GM21786 (cell line): ENCODE measurements at regions not wholly inside any gene's neighbourhood (a gene's known extent, or its start where the extent isn't known, plus 50 kb on each side); places are given as distances from the start of the nearest gene placed in this dataset.
"Not testable (repeated sequence)": the region's sequence is repeated elsewhere in the genome, so short reads cannot be mapped to it uniquely, and the experiment has no call there.

Experiments used
- ATAC-seq: cut with Tn5 transposase; IDR thresholded peaks from one replicate; pipeline ENCODE4 v1.9.1; 2021; ENCODE audit not compliant: unreplicated experiment

DNA sequence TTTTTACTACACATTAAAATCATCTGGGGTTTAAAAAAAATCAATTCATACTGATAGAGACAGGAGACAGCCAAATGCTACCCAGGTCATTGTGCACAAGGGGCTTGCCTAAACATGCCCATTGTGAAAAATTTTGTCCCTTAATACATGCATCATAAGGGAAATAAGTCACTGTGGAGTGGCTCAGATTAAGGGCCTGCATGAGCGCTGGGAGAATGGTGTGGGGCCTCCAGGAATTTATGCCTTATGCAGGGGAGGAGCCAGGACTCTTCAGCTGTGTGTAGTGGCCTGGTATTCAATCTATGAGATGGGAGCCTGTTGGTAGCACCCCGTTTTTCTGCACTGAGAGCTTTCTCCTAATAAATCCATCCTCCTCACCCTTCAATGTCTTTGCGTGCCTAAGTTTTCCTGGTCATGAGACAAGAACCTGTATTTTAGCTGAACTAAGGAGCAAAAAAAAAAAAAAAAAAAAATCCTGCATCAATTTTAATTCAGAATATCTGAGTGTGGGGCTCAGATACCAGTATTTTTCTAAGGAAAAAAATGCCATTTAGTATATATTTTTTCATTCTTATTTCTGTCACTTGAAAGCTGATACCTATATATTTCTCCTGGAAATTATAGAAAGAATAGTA is 997.6 kb upstream of the ATXN8OS start:
- ATAC-seq = no peak

- no peak for ATAC-seq
Observed at GRCh38 chr13:69108486-69108885, 999.1 kb upstream of the ATXN8OS start.

- no peak for ATAC-seq
Observed at GRCh38 chr13:69107436-69107835, 1000.2 kb upstream of the ATXN8OS start.

DNA sequence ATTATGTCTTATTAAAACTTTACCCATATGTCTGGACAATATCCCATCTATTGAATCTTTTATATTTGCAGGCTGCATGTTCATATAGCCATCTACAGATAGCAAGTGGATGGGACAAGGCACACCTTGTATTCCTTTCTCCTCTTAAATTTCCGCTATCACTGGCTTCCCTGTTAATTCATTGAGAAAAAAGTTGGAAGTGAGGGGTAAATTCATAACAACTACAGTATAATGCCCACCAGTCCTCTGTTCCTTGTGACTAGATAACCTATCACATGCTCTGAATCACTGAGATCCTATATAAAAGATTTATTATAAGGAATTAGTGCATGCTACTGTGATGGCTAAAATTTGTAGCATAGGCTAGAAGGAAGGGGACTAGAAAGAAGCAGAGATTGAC is 1005.8 kb upstream of the ATXN8OS start:
- no peak for ATAC-seq

DNA sequence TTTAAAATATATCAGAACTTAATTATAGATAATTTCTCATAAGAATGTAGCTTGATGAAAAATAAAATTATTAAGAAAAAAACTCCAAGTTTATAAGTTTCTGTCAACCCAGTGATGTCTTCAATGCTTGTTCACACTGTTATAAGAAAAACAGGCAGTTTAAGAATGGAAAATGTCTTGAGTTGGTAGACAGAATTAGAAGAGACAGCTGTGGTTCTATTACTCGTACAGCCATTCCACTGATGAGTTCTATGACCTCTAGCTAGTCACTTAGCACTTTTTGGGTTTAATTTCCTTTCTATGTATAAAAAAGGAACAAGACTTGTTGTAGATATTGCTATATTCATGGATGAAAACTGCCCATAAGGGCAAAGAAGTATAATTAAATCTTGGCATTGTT is 1013.1 kb upstream of the ATXN8OS start:
- no peak for ATAC-seq

DNA sequence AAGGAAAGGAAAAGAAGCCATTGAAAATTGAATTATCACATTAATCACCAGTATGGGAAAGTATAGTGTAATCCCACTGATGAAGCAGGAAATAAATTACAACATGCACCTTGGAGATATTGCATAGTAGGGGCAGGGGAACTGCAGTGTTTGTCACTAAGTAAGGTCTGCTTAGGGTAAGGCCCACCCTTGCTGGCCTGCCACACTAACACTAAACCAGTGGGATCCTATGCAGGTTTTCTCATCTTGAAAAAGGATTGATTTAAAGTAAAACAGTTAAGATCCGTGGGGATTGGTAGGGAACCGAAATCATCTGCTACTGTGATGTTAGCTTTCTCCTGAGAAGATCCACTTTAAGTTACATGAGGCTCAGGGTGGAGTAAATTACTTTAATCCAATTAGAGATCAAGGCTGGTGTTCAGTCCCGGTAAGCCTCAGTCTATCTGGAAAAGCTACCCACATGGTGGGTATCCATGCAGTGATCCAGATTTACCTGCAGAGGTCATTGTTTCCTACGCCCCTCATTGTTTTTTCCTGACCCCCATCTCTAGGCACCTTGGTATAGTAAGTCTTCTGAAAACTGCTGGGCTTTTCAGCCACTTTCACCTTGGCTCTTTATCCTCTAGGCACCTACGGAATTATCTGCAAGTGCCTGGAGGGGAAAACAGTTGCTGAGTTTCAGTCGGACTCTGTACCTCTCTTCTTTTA is 1014.9 kb upstream of the ATXN8OS start:
- ATAC-seq = no peak

DNA sequence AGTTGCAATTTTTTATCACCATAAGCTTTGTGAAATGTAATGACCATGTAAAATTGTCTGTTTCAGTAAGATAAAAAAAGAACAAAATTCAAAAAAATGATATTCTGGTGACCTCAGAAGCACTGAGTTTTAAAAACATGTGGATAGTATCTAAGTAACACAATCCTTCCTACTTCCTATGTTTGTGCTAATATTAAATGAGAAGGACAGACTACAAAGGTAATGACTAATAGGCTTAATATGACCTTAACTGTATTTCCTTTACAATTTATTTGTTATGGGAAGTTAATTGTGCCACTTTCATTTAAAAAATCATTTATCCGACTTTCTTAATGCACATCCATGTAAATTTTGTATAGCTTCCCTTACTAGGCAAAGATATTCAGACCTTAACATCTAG is 1030.4 kb upstream of the ATXN8OS start:
- no peak for ATAC-seq

DNA sequence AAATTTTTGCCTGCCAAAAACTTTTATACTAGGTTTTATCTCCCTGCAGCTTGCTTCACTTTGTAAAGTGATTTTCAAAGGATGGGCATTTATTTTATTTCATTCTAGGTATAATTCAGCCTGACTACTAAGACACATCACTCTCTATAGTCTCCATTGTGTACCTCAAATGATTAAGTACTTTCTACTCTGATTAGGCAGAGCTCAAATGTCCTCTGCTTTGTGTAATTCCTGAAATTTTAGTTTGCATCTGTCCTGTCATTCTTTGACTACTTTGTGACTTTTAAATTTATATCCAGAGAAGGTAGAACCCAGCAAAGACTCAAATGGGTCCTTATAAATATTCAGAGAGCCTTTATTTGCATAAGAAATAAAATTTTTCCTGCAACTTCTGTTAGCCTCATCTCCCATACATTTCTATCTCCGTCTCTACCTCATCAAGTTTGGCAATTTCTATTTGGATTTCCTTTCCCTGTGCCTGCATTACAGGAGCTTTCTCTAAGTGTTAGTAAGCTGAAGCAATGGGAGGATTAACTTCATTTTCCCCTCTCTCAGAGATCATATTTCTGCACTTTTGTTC is 1038.0 kb upstream of the ATXN8OS start:
- ATAC-seq = no peak

GRCh38 chr13:69050696-69051095 is 1056.9 kb upstream of the ATXN8OS start:
- ATAC-seq = no peak

GRCh38 chr13:69044629-69045028 is 1063.0 kb upstream of the ATXN8OS start:
- ATAC-seq = no peak

DNA sequence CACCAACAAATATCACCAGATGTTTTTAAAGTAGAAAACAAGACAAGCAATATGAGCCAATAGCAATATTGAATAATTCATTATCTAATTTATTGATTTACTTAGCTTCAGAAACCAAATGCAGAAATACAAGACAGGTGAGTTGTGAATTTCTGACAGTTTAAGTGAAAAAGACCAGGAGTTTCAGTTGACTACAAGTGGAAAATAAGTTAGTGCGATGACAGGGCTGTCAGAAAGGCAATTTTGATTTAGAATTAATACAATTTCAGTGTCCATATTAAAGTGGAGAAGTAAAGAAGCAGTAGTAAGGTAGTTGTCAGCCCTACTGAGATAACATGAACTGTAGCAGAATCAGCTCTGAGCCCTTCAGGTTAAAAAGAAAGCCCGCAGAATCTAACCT is 1066.7 kb upstream of the ATXN8OS start:
- ATAC-seq = no peak

- ATAC-seq = no peak
Observed at GRCh38 chr13:69035771-69036170, 1071.9 kb upstream of the ATXN8OS start.

DNA sequence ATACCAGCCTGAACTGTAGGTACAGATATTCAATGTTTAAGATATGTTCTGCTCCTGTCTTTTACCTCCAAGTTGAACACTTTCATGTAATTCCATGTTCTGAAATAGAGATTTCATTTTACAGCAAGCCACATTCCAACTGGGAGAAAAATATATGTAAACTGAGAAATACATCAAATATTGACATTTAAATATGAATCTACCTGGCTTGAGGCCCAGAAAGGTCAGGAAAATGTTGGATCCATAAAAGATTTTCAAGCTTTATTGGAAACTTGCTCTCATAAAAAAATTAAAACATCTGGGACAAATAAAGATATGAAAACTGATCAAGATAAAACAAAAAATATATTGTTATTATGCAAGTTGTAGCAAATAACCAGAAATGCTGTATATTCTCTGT is 1078.7 kb upstream of the ATXN8OS start:
- ATAC-seq = no peak

DNA sequence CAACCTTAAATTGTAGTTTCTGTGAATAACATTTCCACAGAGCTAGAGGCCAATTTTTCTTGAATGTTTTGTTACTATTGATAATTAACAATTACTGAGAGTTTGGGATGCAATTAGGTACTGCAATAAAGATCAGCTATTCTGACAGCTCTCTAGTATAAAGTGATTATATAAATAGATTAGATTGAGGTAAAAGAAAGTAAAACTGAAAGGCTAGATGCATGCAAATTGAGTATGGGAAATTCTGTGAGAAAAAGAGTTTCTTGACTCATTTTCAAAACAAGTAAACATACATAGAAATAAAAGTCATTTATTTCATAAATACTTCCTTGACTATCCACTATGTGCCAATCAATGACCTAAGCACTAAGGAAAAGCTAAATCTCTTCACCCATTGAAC is 1087.5 kb upstream of the ATXN8OS start:
- ATAC-seq = no peak

DNA sequence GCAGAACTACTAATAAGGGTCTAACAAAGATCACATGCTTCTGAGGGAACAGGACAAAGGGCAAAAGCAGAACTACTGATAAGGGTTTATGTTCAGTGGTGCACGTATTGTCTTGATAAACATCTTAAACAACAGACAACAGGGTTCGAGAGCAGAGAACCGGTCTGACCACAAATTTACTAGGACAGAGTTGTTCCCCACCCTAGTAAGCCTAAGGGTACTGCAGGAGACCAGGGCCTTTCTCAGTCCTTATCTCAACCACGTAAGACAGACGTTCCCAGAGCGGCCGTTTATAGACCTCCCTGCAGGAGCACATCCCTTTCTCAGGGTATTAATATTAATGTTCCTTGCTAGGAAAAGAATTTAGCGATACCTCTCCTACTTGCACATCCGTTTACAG is 1089.5 kb upstream of the ATXN8OS start:
- ATAC-seq = not testable (repeated sequence)

GRCh38 chr13:69010789-69011188 is 1096.8 kb upstream of the ATXN8OS start:
- ATAC-seq = no peak

DNA sequence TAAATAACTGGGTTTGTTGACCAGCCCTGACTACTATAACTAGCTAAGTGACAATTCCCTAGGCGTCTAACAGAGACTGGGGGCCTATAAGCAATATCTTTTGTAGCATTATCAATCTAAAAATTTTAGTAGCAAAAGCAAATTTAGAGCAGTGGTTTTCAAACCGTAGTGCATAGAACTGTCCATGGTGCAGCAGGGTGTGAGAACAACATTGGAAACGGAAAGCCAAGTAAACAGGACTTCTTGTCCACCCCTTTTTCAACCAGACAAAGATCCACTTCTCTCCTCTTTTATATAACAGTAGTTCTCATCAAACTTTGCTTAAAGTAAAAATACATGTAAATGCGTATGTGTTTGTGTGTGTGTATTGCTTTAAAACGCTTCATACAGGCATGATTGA is 1099.1 kb upstream of the ATXN8OS start:
- no peak for ATAC-seq

DNA sequence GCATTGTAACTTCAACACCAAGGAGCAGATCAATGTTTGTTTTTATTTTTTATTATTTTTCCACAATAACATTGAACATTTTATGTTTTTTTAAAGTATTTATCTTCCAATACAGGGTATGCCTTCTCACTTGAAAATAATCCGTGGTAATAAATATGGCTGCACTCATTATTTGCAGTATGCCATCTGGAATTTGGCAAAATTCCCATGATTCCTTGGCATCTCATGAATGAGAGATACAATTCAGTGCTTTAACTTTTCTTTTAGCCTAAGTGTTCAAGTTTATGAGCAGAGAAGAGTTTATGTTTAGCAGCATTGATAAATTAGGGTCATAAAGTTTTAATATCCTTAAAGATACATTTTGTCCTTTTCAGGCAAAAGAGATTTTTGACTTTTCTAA is 1109.6 kb upstream of the ATXN8OS start:
- no peak for ATAC-seq

DNA sequence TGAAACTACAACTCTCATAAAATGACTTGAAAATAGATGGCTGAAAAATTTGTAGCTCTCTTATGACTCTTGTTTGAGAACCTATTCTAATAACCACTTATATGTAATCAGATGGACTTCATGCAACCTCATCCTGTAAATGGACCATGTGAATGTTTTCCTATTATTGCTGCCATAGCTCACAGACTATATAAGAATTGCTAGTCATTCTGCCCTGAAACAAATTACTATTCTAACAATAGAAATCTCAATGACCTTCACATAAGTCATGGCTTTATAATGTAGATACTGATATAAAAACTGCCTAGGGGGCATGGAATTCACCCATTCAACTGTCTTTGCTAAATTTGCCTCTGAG is 1111.0 kb upstream of the ATXN8OS start:
- no peak for ATAC-seq

DNA sequence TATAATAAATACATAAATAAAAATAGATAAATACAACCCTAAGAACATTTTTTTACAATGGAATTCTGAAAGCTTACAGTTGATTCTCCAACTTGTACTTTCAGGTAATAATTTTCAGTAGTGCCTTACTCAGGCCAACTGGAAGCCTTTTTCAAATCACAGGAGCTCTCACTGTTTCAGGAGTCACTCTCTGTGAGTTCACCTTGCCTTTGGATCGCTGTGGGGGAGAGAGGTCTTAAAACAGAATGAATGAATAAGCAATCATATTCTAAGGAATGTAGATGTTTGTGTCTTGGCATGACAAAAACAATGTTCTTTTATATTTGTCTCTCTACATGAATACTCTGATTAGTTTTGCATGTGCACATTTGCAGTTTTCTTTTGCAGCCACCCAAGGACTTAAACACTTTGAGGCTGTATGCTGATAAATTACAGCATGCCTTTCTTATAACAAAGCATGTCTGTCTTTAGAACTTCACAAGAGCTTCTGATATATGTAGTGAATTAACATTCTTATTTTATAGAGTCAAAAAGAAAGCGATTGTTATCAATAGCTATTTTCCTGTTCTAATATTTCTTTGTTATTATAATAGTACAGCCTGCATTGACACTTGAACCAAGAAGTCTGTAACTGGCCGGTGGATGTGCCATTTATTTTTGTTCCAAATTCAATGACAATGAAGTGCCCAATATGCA is 1111.5 kb upstream of the ATXN8OS start:
- no peak for ATAC-seq

- ATAC-seq = no peak
Observed at GRCh38 chr13:68993154-68993553, 1114.5 kb upstream of the ATXN8OS start.

DNA sequence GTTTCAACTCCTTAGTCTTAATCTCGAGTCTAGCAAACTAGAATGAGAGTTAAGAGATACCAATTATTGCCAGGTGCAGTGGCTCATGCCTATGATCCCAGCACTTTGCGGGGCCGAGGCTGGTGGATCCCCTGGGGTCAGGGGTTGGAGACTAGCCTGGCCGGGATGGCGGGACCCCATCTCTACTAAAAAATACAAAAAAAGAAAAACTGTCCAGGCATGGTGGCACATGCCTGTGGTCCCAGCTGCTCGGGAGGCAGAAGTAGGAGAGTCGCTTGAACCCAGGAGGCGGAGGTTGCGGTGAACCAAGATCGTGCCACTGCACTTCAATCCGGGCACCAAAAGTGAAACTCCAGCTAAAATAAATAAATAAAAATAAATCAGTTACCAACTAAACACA is 1119.5 kb upstream of the ATXN8OS start:
- no peak for ATAC-seq
